Peyer's patch (tissue), 4 donors: ENCODE measurements at regions not wholly inside any gene's neighbourhood (a gene's known extent, or its start where the extent isn't known, plus 50 kb on each side); places are given as distances from the start of the nearest gene placed in this dataset.

Experiments used
- POLR2A ChIP-seq, 2 donors: fragments of 450-650 bp; IDR thresholded peaks; one replicate each; pipeline ENCODE4 v1.5.1; 2017; ENCODE audit warnings: antibody characterized with exemption in 2 of 2, mild to moderate bottlenecking in 2 of 2, moderate library complexity in 2 of 2
- TF ChIP-seq, protein P1 (sequence below), 6 experiments: fragments of 450-650 bp in 4 of 6; fragments of 200-600 bp in 2 of 6; sonication (generic) in 1 of 6; IDR thresholded peaks; one replicate each; pipeline ENCODE4 v1.5.1; 2017 to 2019; ENCODE audit warnings: antibody characterized with exemption in 6 of 6, mild to moderate bottlenecking in 3 of 6, moderate library complexity in 1 of 6

DNA sequence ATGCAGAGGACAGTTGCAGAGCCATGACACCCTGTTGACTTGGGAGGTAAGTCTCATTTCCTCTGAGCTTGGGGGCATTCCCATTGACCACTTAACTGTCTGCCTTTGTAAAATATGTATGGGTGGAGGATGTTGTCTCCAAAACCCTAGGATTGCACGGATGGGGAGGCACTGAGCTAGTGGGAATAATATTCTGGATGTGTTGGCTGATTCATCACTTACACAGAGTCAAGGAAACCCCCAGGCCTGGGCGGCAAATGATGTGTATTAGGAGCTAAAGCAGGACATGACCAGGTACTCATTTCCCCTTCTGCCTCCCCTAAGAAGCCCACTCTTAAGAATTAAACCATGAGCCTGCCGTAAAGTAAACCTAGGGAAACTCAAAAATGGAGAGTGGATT is 319.4 kb downstream of the VRK1 start:
- TF ChIP-seq, protein P1, sequence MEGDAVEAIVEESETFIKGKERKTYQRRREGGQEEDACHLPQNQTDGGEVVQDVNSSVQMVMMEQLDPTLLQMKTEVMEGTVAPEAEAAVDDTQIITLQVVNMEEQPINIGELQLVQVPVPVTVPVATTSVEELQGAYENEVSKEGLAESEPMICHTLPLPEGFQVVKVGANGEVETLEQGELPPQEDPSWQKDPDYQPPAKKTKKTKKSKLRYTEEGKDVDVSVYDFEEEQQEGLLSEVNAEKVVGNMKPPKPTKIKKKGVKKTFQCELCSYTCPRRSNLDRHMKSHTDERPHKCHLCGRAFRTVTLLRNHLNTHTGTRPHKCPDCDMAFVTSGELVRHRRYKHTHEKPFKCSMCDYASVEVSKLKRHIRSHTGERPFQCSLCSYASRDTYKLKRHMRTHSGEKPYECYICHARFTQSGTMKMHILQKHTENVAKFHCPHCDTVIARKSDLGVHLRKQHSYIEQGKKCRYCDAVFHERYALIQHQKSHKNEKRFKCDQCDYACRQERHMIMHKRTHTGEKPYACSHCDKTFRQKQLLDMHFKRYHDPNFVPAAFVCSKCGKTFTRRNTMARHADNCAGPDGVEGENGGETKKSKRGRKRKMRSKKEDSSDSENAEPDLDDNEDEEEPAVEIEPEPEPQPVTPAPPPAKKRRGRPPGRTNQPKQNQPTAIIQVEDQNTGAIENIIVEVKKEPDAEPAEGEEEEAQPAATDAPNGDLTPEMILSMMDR (IDR thresholded peaks at IDR 0.05), result no peak
- TF ChIP-seq POLR2A (IDR thresholded peaks at IDR 0.05), result no peak
